Gastroesophageal sphincter (tissue), 3 donors: ENCODE measurements at regions not wholly inside any gene's neighbourhood (a gene's known extent, or its start where the extent isn't known, plus 50 kb on each side); places are given as distances from the start of the nearest gene placed in this dataset.

Experiments used
- EP300 ChIP-seq: sonication (generic); formaldehyde crosslinking; IDR thresholded peaks from one replicate; pipeline ENCODE4 v1.6.1; 2017; ENCODE audit warnings: antibody characterized with exemption, mild to moderate bottlenecking
- POLR2A ChIP-seq, 2 donors: fragments of 450-650 bp; IDR thresholded peaks; one replicate each; pipeline ENCODE4 v1.6.1; 2017; ENCODE audit warnings: antibody characterized with exemption in 2 of 2, mild to moderate bottlenecking in 2 of 2, moderate library complexity in 1 of 2
- POLR2AphosphoS5 ChIP-seq: sonication (generic); formaldehyde crosslinking; IDR thresholded peaks from one replicate; pipeline ENCODE4 v1.6.1; 2017; ENCODE audit warnings: antibody characterized with exemption
- TF ChIP-seq, protein P1 (sequence below), 4 experiments: fragments of 200-600 bp in 2 of 4; fragments of 450-650 bp in 2 of 4; sonication (generic) in 1 of 4; IDR thresholded peaks; one replicate each; pipeline ENCODE4 v1.5.1; 2017 to 2019; ENCODE audit warnings: antibody characterized with exemption in 4 of 4, mild to moderate bottlenecking in 2 of 4, moderate library complexity in 2 of 4

DNA sequence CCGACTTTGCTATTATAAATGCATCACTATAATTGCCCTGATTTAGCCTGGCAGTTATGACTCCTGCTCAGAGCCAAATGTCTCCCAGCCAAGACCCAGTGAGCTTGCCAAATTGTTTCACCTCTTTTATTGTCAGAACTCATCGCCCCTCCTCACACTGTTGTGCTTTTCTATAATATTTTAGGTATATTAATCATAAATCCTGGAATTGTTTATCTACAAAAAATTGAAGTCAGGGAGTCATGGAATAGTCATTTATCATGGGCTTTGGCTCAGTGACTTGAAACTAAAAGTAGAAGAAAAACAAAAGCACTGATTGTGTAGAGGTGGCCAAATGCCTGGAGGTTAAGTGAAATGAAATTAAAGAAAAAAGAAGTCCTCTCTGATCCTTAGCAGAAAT, 85.6 kb downstream of the PFDN4 start:
- peak; percentile 12 for TF ChIP-seq POLR2AphosphoS5
- TF ChIP-seq, protein P1, sequence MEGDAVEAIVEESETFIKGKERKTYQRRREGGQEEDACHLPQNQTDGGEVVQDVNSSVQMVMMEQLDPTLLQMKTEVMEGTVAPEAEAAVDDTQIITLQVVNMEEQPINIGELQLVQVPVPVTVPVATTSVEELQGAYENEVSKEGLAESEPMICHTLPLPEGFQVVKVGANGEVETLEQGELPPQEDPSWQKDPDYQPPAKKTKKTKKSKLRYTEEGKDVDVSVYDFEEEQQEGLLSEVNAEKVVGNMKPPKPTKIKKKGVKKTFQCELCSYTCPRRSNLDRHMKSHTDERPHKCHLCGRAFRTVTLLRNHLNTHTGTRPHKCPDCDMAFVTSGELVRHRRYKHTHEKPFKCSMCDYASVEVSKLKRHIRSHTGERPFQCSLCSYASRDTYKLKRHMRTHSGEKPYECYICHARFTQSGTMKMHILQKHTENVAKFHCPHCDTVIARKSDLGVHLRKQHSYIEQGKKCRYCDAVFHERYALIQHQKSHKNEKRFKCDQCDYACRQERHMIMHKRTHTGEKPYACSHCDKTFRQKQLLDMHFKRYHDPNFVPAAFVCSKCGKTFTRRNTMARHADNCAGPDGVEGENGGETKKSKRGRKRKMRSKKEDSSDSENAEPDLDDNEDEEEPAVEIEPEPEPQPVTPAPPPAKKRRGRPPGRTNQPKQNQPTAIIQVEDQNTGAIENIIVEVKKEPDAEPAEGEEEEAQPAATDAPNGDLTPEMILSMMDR (IDR thresholded peaks at IDR 0.05) = no peak
- TF ChIP-seq POLR2A (IDR thresholded peaks at IDR 0.05) = no peak
- no peak for TF ChIP-seq EP300
